Ovary (tissue), 7 donors: ENCODE measurements at regions not wholly inside any gene's neighbourhood (a gene's known extent, or its start where the extent isn't known, plus 50 kb on each side); places are given as distances from the start of the nearest gene placed in this dataset.

Experiments
- DNase-seq, 5 donors: peaks; one replicate each; pipeline ENCODE4 v3.0.0-alpha.2; 2019 to 2020
- H3K27ac ChIP-seq, 2 donors: fragments of 200-600 bp; one replicate each; pipeline versions ENCODE4 v1.5.1 to v1.8.0; 2019 to 2022
- H3K27me3 ChIP-seq: fragments of 200-600 bp; one replicate; pipeline ENCODE4 v1.8.0; 2022
- H3K36me3 ChIP-seq: fragments of 200-600 bp; sonication (generic); one replicate; pipeline ENCODE4 v1.5.1; 2019
- H3K4me1 ChIP-seq: one replicate; pipeline ENCODE4 v1.8.1; 2013; ENCODE audit warnings: mild to moderate bottlenecking, moderate library complexity; ENCODE audit not compliant: insufficient read depth
- H3K4me3 ChIP-seq: fragments of 200-600 bp; sonication (generic); one replicate; pipeline ENCODE4 v1.5.1; 2017
- H3K9me3 ChIP-seq, 2 donors: fragments of 200-600 bp in 1 of 2; sonication (generic) in 1 of 2; one replicate each; pipeline versions ENCODE4 v1.5.1 to v1.8.1; 2013 to 2019; ENCODE audit warnings: mild to moderate bottlenecking in 1 of 2, moderate library complexity in 1 of 2
- EP300 ChIP-seq: sonication (generic); formaldehyde crosslinking; IDR thresholded peaks from one replicate; pipeline ENCODE4 v1.6.1; 2017; ENCODE audit warnings: antibody characterized with exemption
- POLR2A ChIP-seq: fragments of 450-650 bp; IDR thresholded peaks from one replicate; pipeline ENCODE4 v1.6.1; 2017; ENCODE audit warnings: antibody characterized with exemption, mild to moderate bottlenecking, moderate library complexity
- WGBS, 3 donors: extraction: QIAGEN DNeasy Blood & Tissue Kit in 1 of 3; methylation state at CpG; one replicate each; pipeline versions ENCODE4 v1.1.5 to v1.1.7; 2013 to 2017; 5-methylcytosine and 5-hydroxymethylcytosine counted together
- intact Hi-C, 4 donors: fragments of 100-400 bp; cut with DNase I; formaldehyde crosslinking; loops; one replicate each; pipeline versions ENCODE4 v1.11.0 to v1.15.1; 2022 to 2023
- TF ChIP-seq, protein P1 (sequence below), 3 donors: fragments of 450-650 bp in 2 of 3; fragments of 200-600 bp in 1 of 3; IDR thresholded peaks; one replicate each; pipeline versions ENCODE4 v1.5.1 to v1.8.0; 2016 to 2022; ENCODE audit warnings: antibody characterized with exemption in 3 of 3, mild to moderate bottlenecking in 1 of 3
- donor health status: DM: no; HTN: no; CAD: no; lungs with moderate emphysema.
- donor health status: DM: no; HTN: no; CAD: no.
- donor health status: Bipolar disorder and iron deficiency.
- donor health status: DM: no; HTN: no; CAD: no.
- donor health status: DM: yes; HTN: yes; CAD: no.

DNA sequence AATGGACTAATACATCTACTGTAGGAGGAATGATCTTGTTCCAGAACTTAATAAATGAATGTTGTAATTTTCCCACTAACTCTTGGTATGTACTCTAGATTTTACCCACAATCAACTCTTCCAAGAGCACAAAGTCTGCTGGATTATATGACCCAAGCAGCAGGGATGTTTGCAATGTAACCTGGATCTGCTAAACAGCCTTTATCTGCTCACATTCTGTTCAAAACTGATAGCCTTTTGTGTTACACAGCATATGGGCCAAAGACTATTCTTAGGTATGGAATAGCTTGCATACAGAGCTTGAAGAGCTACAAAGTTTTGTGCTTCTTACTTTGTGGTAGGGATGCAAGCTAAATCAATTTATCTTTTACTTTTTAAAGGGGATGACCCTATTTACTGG, 213.7 kb upstream of the DCN start:
- H3K4me1 ChIP-seq, result no peaks in the 10 kb centered on the region
- no peaks in the 10 kb centered on the region for H3K36me3 ChIP-seq
- H3K4me3 ChIP-seq, result no peak overlapping the region
- DNase-seq, result no peak
- H3K27ac ChIP-seq, result no peak overlapping the region
- H3K27me3 ChIP-seq, result no peaks in the 10 kb centered on the region
- intact Hi-C loops, result no loop called here
- no peak for TF ChIP-seq EP300
- TF ChIP-seq, protein P1, sequence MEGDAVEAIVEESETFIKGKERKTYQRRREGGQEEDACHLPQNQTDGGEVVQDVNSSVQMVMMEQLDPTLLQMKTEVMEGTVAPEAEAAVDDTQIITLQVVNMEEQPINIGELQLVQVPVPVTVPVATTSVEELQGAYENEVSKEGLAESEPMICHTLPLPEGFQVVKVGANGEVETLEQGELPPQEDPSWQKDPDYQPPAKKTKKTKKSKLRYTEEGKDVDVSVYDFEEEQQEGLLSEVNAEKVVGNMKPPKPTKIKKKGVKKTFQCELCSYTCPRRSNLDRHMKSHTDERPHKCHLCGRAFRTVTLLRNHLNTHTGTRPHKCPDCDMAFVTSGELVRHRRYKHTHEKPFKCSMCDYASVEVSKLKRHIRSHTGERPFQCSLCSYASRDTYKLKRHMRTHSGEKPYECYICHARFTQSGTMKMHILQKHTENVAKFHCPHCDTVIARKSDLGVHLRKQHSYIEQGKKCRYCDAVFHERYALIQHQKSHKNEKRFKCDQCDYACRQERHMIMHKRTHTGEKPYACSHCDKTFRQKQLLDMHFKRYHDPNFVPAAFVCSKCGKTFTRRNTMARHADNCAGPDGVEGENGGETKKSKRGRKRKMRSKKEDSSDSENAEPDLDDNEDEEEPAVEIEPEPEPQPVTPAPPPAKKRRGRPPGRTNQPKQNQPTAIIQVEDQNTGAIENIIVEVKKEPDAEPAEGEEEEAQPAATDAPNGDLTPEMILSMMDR (IDR thresholded peaks at IDR 0.05), result no peak
- TF ChIP-seq POLR2A, result no peak
- no peaks in the 10 kb centered on the region for H3K9me3 ChIP-seq

DNA sequence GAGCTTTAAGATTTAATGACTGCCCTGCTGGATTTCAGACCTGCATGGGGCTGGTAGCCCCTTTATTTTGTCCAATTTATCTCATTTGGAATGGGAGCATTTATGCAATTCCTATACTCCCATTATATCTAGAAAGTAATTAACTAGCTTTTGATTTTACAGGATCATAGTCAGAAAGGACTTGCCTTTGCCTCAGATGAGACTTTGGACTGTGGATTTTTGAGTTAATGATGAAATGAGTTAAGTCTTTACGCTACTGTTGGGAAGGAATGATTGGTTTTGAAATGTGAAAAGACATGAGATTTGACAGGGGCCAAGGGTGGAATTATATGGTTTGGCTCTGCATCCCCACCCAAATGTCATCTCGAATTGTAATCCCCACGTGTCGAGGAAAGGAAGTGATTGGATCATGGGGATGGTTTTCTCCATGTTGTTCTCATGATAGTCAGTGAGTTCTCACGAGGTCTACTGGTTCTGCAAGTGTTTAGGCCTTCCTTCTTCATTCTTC, 213.1 kb upstream of the DCN start:
- TF ChIP-seq POLR2A (no peak), EP300 (no peak)
- TF ChIP-seq, protein P1 (IDR thresholded peaks at IDR 0.05), result no peak
- no peak overlapping the region for H3K27ac ChIP-seq
- H3K27me3 ChIP-seq, result no peaks in the 10 kb centered on the region
- H3K4me3 ChIP-seq, result no peak overlapping the region
- H3K4me1 ChIP-seq, result no peaks in the 10 kb centered on the region
- H3K36me3 ChIP-seq, result no peaks in the 10 kb centered on the region
- no peak for DNase-seq
- WGBS, 3 donors, result 71 to 76% (median 75%) methylated on average over 5 of the region's 5 CpGs
- intact Hi-C loops, result no loop called here
- H3K9me3 ChIP-seq, result no peaks in the 10 kb centered on the region

DNA sequence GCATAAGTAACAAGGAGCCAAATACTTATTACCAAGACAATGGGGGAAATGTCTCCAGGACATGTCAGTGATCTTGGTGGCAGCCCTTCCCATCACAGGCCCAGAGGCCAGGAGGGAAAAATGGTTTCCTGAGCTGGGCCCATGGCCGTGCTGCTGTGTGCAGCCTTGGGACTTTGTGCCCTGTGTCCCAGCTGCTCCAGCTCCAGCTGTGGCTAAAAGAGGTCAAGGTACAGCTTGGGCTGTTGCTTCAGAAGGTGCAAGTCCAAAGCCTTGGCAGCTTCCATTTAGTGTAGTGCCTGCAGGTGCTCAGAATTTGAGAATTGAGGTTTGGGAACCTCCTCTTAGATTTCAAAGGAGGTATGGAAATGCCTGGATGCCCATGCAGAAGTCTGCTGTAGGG, 212.3 kb upstream of the DCN start:
- Histone ChIP-seq H3K9me3 (no peaks in the 10 kb centered on the region), H3K4me3 (no peak overlapping the region), H3K4me1 (no peaks in the 10 kb centered on the region), H3K36me3 (no peaks in the 10 kb centered on the region), H3K27me3 (no peaks in the 10 kb centered on the region), H3K27ac (no peak overlapping the region)
- no peak for DNase-seq
- TF ChIP-seq POLR2A (no peak), EP300 (no peak)
- TF ChIP-seq, protein P1 (IDR thresholded peaks at IDR 0.05), result no peak
- 97 to 100% (median 100%) methylated on average over 1 of the region's 1 CpG for WGBS, 3 donors
- intact Hi-C loops, result no loop called here

DNA sequence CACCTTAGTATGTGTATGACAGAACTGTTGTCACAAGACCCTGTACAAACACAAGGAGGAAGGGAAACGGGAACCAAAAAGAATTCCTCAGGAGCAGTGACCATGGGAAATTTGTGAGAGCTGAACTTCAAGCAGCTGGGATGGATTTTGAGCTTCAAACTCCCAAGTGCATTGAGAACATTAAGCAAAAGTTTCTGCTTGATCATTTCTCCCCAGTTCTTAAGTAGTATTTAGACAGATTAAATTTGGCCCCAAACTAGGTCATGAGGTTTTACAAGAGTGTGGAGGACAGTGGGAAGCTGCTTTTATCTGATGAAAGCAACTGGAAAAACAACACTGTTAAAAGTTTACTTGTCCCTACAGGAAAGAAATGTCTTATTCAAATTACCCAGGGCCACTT, 206.0 kb upstream of the DCN start:
- Histone ChIP-seq H3K27me3 (no peaks in the 10 kb centered on the region), H3K9me3 (no peaks in the 10 kb centered on the region), H3K36me3 (no peaks in the 10 kb centered on the region), H3K4me1 (no peaks in the 10 kb centered on the region), H3K27ac (no peak overlapping the region), H3K4me3 (no peak overlapping the region)
- intact Hi-C loops, result loop anchor here in 1 of 4 donors (10.0 kb wide), 1 partner anchor 1256 kb away; no protein-coding TSS in a partner anchor
- DNase-seq, result no peak
- 11 to 22% (median 21%) methylated on average over 1 of the region's 1 CpG for WGBS, 3 donors
- no peak for TF ChIP-seq EP300
- TF ChIP-seq POLR2A, result no peak
- TF ChIP-seq, protein P1 (IDR thresholded peaks at IDR 0.05), result no peak
